Panc1 (cell line): ENCODE measurements at regions not wholly inside any gene's neighbourhood (a gene's known extent, or its start where the extent isn't known, plus 50 kb on each side); places are given as distances from the start of the nearest gene placed in this dataset.

ENCODE experiments used
- ATAC-seq: fragments of 200-7000 bp; cut with Tn5 transposase; 2 replicates; pipeline ENCODE4 v1.9.1; 2020; ENCODE audit warnings: mild to moderate bottlenecking, moderate library complexity
- BruUV-seq: library from RNA; stranded (reverse); fragments of 400-500 nt; replicated peaks from 2 replicates; lab custom pipeline; 2021; lab: Mats Ljungman, UMichigan
- CTCF ChIA-PET: fragments of 300-600 bp; sonication (Branson Sonifier 250); formaldehyde crosslinking; loops from one replicate; lab custom pipeline; 2022; ENCODE audit warnings: antibody characterized with exemption; lab: Charles Lee
- POLR2A ChIA-PET: fragments of 300-600 bp; sonication (Branson Sonifier 250); formaldehyde crosslinking; loops from one replicate; lab custom pipeline; 2022; ENCODE audit warnings: antibody characterized with exemption; lab: Charles Lee
- DNase-seq: peaks from one replicate; pipeline ENCODE4 v3.0.0-alpha.2; 2010; ENCODE audit warnings: low read depth, low spot score
- H3K27ac ChIP-seq: 2 replicates; pipeline ENCODE4 v1.5.1; 2011; ENCODE audit warnings: mild to moderate bottlenecking, low read length, inconsistent platforms
- H3K27me3 ChIP-seq: fragments of 200-500 bp; sonication (Bioruptor generic); 2 replicates; pipeline ENCODE4 v1.6.0; 2014; ENCODE audit warnings: low read length, inconsistent platforms; ENCODE audit not compliant: control insufficient read depth, insufficient read depth
- H3K36me3 ChIP-seq: fragments of 200-500 bp; sonication (Bioruptor generic); 2 replicates; pipeline ENCODE4 v1.5.1; 2014; ENCODE audit warnings: inconsistent platforms, mild to moderate bottlenecking, low read length, moderate library complexity; ENCODE audit not compliant: control insufficient read depth, insufficient read depth
- H3K4me1 ChIP-seq: 2 replicates; pipeline ENCODE4 v1.5.1; 2011; ENCODE audit warnings: inconsistent platforms, mild to moderate bottlenecking, low read length, moderate library complexity; ENCODE audit not compliant: control insufficient read depth, insufficient read depth
- H3K4me3 ChIP-seq, 2 experiments: 2 replicates each; pipeline ENCODE4 v1.5.1; 2011 to 2012; ENCODE audit warnings: low read depth in 2 of 2, low read length in 2 of 2, mild to moderate bottlenecking in 2 of 2, inconsistent platforms in 1 of 2, moderate library complexity in 1 of 2
- H3K9me3 ChIP-seq: fragments of 200-500 bp; sonication (Bioruptor generic); 2 replicates; pipeline ENCODE4 v1.5.1; 2014; ENCODE audit warnings: low read depth, mild to moderate bottlenecking, inconsistent platforms, low read length, moderate library complexity; ENCODE audit not compliant: control insufficient read depth, insufficient read depth
- CTCF ChIP-seq: fragments of 450-650 bp; IDR thresholded peaks from 2 replicates; pipeline ENCODE4 v1.5.1; 2017; ENCODE audit warnings: mild to moderate bottlenecking
- POLR2AphosphoS5 ChIP-seq: IDR thresholded peaks from 2 replicates; pipeline ENCODE4 v1.6.1; 2012; ENCODE audit warnings: mild to moderate bottlenecking, low read depth, low read length, moderate library complexity
- REST ChIP-seq, 2 experiments: IDR thresholded peaks; 2 replicates each; pipeline ENCODE4 v1.6.1; 2011 to 2012; ENCODE audit warnings: low read depth in 2 of 2, control low read depth in 1 of 2, low read length in 1 of 2, mild to moderate bottlenecking in 1 of 2, moderate library complexity in 1 of 2; ENCODE audit not compliant: insufficient read depth in 1 of 2
- SIN3A ChIP-seq: IDR thresholded peaks from 2 replicates; pipeline ENCODE4 v1.6.1; 2012; ENCODE audit warnings: low read depth, mild to moderate bottlenecking, low read length, moderate library complexity, borderline replicate concordance; ENCODE audit not compliant: insufficient read depth
- TCF7L2 ChIP-seq: IDR thresholded peaks from 2 replicates; pipeline ENCODE4 v1.6.1; 2011; ENCODE audit warnings: mild to moderate bottlenecking, low read depth, low read length, inconsistent platforms
- in situ Hi-C: cut with HindIII; loops from 2 replicates; pipeline ENCODE4 v1.10.0; 2016; ENCODE audit warnings: low sequenced_read_pairs, low pct_unique_long_range_greater_than_20kb
- intact Hi-C: fragments of 100-400 bp; cut with micrococcal nuclease; formaldehyde crosslinking; loops from one replicate; pipeline ENCODE4 v1.10.0; 2022; ENCODE audit not compliant: unreplicated experiment

- peaks cover 6% of the 10 kb centered on the region for H3K27me3 ChIP-seq
- ChIA-PET CTCF (no interaction called here), POLR2A (no interaction called here)
- H3K9me3 ChIP-seq: no peaks in the 10 kb centered on the region
- in situ Hi-C loops: no loop called here
- H3K4me1 ChIP-seq: no peaks in the 10 kb centered on the region
- H3K36me3 ChIP-seq: no peaks in the 10 kb centered on the region
- TF ChIP-seq REST (IDR thresholded peaks at IDR 0.05; ENCODE audit: insufficient read depth in 1 of 2, low read depth in 2 of 2, low read length in 1 of 2): no peak
- no peak for TF ChIP-seq TCF7L2
- no peak for TF ChIP-seq SIN3A
- TF ChIP-seq POLR2AphosphoS5: no peak
- TF ChIP-seq CTCF: no peak
- H3K27ac ChIP-seq: no peak overlapping the region
- DNase-seq: no peak
- no TSS peak for BruUV-seq
- intact Hi-C loops: no loop called here
- H3K4me3 ChIP-seq: no peak overlapping the region
- no peak for ATAC-seq
Observed at GRCh38 chr2:8235419-8235818, 446.4 kb upstream of the ID2 start.

- no TSS peak for BruUV-seq
- Histone ChIP-seq H3K36me3 (no peaks in the 10 kb centered on the region), H3K4me3 (no peak overlapping the region), H3K27me3 (peaks cover 6% of the 10 kb centered on the region), H3K9me3 (no peaks in the 10 kb centered on the region), H3K4me1 (no peaks in the 10 kb centered on the region), H3K27ac (no peak overlapping the region)
- in situ Hi-C loops (no loop called here), intact Hi-C loops (no loop called here)
- TF ChIP-seq TCF7L2 (no peak), SIN3A (no peak), POLR2AphosphoS5 (no peak), REST (IDR thresholded peaks at IDR 0.05; ENCODE audit: insufficient read depth in 1 of 2, low read depth in 2 of 2, low read length in 1 of 2) (no peak), CTCF (no peak)
- DNase-seq: no peak
- POLR2A ChIA-PET: no interaction called here
- ATAC-seq: no peak
- CTCF ChIA-PET: no interaction called here
Observed at GRCh38 chr2:8236391-8236790, 445.5 kb upstream of the ID2 start.
